ENCODE measurements at regions not wholly inside any gene's neighbourhood (a gene's known extent, or its start where the extent isn't known, plus 50 kb on each side); places are given as distances from the start of the nearest gene placed in this dataset.

- TF ChIP-seq KDM5A (IDR thresholded peaks at IDR 0.05; ENCODE audit: borderline replicate concordance, low read length) (no peak), YEATS4 (CRISPR knock-in tag; IDR thresholded peaks at IDR 0.05; ENCODE audit: borderline replicate concordance) (peak; percentile 48; the same call in 1 of the 2 replicates), RFX3 (CRISPR knock-in tag; IDR thresholded peaks at IDR 0.05) (no peak), XRCC5 (optimal IDR thresholded peaks at IDR 0.05; ENCODE audit: low read length) (peak; percentile 49), CHD2 (IDR thresholded peaks at IDR 0.05; ENCODE audit: low read depth, low read length) (no peak), BRD4 (CRISPR knock-in tag; IDR thresholded peaks at IDR 0.05) (no peak), TBX3 (IDR thresholded peaks at IDR 0.05; ENCODE audit: borderline replicate concordance) (no peak), ZNF674 (CRISPR knock-in tag; IDR thresholded peaks at IDR 0.05; ENCODE audit: low read depth) (0 out of 2 replicates have a peak, but pooled peaks have one; percentile 32), NFKB2 (CRISPR knock-in tag; IDR thresholded peaks at IDR 0.05; ENCODE audit: borderline replicate concordance) (no peak), SRSF4 (IDR thresholded peaks at IDR 0.05; ENCODE audit: low read depth, low read length, poor library complexity, severe bottlenecking) (no peak), HDAC2 (CRISPR knock-in tag; IDR thresholded peaks at IDR 0.05) (no peak), KDM1A (CRISPR knock-in tag; IDR thresholded peaks at IDR 0.05) (no peak), ATF7 (IDR thresholded peaks at IDR 0.05) (no peak), ATF7 (CRISPR knock-in tag; IDR thresholded peaks at IDR 0.05) (no peak), ZNF326 (CRISPR knock-in tag; IDR thresholded peaks at IDR 0.05; ENCODE audit: borderline replicate concordance) (no peak), MEIS2 (CRISPR knock-in tag; IDR thresholded peaks at IDR 0.05) (0 out of 2 replicates have a peak, but pooled peaks have one; percentile 53), SMC3 (IDR thresholded peaks at IDR 0.05; ENCODE audit: low read length) (peak; percentile 49)
- TF ChIP-seq, protein P1, sequence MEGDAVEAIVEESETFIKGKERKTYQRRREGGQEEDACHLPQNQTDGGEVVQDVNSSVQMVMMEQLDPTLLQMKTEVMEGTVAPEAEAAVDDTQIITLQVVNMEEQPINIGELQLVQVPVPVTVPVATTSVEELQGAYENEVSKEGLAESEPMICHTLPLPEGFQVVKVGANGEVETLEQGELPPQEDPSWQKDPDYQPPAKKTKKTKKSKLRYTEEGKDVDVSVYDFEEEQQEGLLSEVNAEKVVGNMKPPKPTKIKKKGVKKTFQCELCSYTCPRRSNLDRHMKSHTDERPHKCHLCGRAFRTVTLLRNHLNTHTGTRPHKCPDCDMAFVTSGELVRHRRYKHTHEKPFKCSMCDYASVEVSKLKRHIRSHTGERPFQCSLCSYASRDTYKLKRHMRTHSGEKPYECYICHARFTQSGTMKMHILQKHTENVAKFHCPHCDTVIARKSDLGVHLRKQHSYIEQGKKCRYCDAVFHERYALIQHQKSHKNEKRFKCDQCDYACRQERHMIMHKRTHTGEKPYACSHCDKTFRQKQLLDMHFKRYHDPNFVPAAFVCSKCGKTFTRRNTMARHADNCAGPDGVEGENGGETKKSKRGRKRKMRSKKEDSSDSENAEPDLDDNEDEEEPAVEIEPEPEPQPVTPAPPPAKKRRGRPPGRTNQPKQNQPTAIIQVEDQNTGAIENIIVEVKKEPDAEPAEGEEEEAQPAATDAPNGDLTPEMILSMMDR (CRISPR knock-in tag; IDR thresholded peaks at IDR 0.05) = peak; percentile 75
- TF ChIP-seq, protein P2, sequence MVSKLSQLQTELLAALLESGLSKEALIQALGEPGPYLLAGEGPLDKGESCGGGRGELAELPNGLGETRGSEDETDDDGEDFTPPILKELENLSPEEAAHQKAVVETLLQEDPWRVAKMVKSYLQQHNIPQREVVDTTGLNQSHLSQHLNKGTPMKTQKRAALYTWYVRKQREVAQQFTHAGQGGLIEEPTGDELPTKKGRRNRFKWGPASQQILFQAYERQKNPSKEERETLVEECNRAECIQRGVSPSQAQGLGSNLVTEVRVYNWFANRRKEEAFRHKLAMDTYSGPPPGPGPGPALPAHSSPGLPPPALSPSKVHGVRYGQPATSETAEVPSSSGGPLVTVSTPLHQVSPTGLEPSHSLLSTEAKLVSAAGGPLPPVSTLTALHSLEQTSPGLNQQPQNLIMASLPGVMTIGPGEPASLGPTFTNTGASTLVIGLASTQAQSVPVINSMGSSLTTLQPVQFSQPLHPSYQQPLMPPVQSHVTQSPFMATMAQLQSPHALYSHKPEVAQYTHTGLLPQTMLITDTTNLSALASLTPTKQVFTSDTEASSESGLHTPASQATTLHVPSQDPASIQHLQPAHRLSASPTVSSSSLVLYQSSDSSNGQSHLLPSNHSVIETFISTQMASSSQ (IDR thresholded peaks at IDR 0.05; ENCODE audit: low read depth) = no peak
- TF ChIP-seq, protein P2 (CRISPR knock-in tag; IDR thresholded peaks at IDR 0.05; ENCODE audit: borderline replicate concordance) = no peak
- TF ChIP-seq, protein P3, sequence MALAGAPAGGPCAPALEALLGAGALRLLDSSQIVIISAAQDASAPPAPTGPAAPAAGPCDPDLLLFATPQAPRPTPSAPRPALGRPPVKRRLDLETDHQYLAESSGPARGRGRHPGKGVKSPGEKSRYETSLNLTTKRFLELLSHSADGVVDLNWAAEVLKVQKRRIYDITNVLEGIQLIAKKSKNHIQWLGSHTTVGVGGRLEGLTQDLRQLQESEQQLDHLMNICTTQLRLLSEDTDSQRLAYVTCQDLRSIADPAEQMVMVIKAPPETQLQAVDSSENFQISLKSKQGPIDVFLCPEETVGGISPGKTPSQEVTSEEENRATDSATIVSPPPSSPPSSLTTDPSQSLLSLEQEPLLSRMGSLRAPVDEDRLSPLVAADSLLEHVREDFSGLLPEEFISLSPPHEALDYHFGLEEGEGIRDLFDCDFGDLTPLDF (CRISPR knock-in tag; IDR thresholded peaks at IDR 0.05) = 0 out of 2 replicates have a peak, but pooled peaks have one; percentile 27
- TF ChIP-seq, protein P4, sequence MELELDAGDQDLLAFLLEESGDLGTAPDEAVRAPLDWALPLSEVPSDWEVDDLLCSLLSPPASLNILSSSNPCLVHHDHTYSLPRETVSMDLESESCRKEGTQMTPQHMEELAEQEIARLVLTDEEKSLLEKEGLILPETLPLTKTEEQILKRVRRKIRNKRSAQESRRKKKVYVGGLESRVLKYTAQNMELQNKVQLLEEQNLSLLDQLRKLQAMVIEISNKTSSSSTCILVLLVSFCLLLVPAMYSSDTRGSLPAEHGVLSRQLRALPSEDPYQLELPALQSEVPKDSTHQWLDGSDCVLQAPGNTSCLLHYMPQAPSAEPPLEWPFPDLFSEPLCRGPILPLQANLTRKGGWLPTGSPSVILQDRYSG (CRISPR knock-in tag; IDR thresholded peaks at IDR 0.05) = no peak
- TF ChIP-seq, protein P5, sequence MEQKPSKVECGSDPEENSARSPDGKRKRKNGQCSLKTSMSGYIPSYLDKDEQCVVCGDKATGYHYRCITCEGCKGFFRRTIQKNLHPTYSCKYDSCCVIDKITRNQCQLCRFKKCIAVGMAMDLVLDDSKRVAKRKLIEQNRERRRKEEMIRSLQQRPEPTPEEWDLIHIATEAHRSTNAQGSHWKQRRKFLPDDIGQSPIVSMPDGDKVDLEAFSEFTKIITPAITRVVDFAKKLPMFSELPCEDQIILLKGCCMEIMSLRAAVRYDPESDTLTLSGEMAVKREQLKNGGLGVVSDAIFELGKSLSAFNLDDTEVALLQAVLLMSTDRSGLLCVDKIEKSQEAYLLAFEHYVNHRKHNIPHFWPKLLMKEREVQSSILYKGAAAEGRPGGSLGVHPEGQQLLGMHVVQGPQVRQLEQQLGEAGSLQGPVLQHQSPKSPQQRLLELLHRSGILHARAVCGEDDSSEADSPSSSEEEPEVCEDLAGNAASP (CRISPR knock-in tag; IDR thresholded peaks at IDR 0.05; ENCODE audit: borderline replicate concordance) = peak; percentile 32; the same call in 1 of the 2 replicates
Measured at GRCh38 chr14:25237845-25238244, 187.9 kb upstream of the STXBP6 start (continued).

Data from HepG2 (cell line).